ENCODE measurements at regions not wholly inside any gene's neighbourhood (a gene's known extent, or its start where the extent isn't known, plus 50 kb on each side); places are given as distances from the start of the nearest gene placed in this dataset.

DNA sequence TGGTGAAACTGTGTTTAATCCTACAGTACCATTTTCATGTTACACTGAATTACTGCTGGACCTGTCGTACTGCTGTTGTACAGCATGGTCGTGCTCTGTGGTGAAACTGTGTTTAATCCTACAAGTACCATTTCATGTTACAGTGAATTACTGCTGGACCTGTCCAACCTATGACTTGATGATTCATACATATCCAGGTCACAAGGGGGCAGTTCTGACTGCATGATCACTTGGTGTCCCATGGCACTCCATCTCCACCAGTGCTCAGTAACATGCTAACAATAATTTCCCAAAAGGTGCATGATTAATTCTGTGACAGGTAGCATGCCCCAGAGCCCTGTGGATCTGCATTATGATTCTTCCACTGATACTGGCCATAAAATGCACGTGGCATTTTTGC is 101.6 kb downstream of the ADCYAP1 start:
- Histone ChIP-seq H3K27me3 (ENCODE audit: control insufficient read depth, insufficient read depth, low read length, poor library complexity, severe bottlenecking) (no peaks in the 10 kb centered on the region), H3K4me3 (ENCODE audit: low read length) (no peak overlapping the region), H3K36me3 (ENCODE audit: control insufficient read depth, insufficient read depth, low read length) (no peaks in the 10 kb centered on the region), H3K9ac (ENCODE audit: extremely low read depth, low read length, poor library complexity, severe bottlenecking) (no peak overlapping the region), H3K27ac (ENCODE audit: low read depth, low read length) (no peak overlapping the region), H3K9me3 (ENCODE audit: control insufficient read depth, low read length) (no peaks in the 10 kb centered on the region), H3K4me1 (ENCODE audit: control insufficient read depth, insufficient read depth, low read length) (no peaks in the 10 kb centered on the region)
- Mint-ChIP-seq H3K36me3 (ENCODE audit: low read depth) (peaks cover 4% of the 10 kb centered on the region), H3K4me1 (no peaks in the 10 kb centered on the region), H3K27me3 (ENCODE audit: insufficient read depth) (no peaks in the 10 kb centered on the region), H3K4me3 (no peak overlapping the region), H3K9me3 (no peaks in the 10 kb centered on the region), H3K27ac (no peak overlapping the region)
- TF ChIP-seq, protein P1, sequence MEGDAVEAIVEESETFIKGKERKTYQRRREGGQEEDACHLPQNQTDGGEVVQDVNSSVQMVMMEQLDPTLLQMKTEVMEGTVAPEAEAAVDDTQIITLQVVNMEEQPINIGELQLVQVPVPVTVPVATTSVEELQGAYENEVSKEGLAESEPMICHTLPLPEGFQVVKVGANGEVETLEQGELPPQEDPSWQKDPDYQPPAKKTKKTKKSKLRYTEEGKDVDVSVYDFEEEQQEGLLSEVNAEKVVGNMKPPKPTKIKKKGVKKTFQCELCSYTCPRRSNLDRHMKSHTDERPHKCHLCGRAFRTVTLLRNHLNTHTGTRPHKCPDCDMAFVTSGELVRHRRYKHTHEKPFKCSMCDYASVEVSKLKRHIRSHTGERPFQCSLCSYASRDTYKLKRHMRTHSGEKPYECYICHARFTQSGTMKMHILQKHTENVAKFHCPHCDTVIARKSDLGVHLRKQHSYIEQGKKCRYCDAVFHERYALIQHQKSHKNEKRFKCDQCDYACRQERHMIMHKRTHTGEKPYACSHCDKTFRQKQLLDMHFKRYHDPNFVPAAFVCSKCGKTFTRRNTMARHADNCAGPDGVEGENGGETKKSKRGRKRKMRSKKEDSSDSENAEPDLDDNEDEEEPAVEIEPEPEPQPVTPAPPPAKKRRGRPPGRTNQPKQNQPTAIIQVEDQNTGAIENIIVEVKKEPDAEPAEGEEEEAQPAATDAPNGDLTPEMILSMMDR (conservative IDR thresholded peaks at IDR 0.05), result no peak
- 89 to 92% methylated on average over 3 of the region's 3 CpGs for WGBS, 2 experiments (ENCODE audit: insufficient coverage in 1 of 2, insufficient read length in 1 of 2)
- no peak for DNase-seq

- WGBS, 2 experiments (ENCODE audit: insufficient coverage in 1 of 2, insufficient read length in 1 of 2), result 91 to 100% methylated on average over 1 to 6 of the region's 6 CpGs
- H3K9me3 ChIP-seq (ENCODE audit: control insufficient read depth, low read length), result no peaks in the 10 kb centered on the region
- no peaks in the 10 kb centered on the region for H3K9me3 Mint-ChIP-seq
Observed at GRCh38 chr18:1006965-1007364, 102.3 kb downstream of the ADCYAP1 start.

GRCh38 chr18:1011349-1011748 is 106.7 kb downstream of the ADCYAP1 start:
- no peaks in the 10 kb centered on the region for H3K9me3 Mint-ChIP-seq
- no peak overlapping the region for H3K27ac ChIP-seq (ENCODE audit: low read depth, low read length)
- H3K27me3 Mint-ChIP-seq (ENCODE audit: insufficient read depth), result no peaks in the 10 kb centered on the region
- no peaks in the 10 kb centered on the region for H3K36me3 ChIP-seq (ENCODE audit: control insufficient read depth, insufficient read depth, low read length)
- no peak overlapping the region for H3K9ac ChIP-seq (ENCODE audit: extremely low read depth, low read length, poor library complexity, severe bottlenecking)
- no peaks in the 10 kb centered on the region for H3K36me3 Mint-ChIP-seq (ENCODE audit: low read depth)
- H3K4me3 ChIP-seq (ENCODE audit: low read length), result no peak overlapping the region
- TF ChIP-seq, protein P1 (conservative IDR thresholded peaks at IDR 0.05), result no peak
- DNase-seq, result no peak
- H3K4me1 ChIP-seq (ENCODE audit: control insufficient read depth, insufficient read depth, low read length), result peaks cover 17% of the 10 kb centered on the region
- 91 to 92% methylated on average over 3 of the region's 3 CpGs for WGBS, 2 experiments (ENCODE audit: insufficient coverage in 1 of 2, insufficient read length in 1 of 2)
- no peaks in the 10 kb centered on the region for H3K9me3 ChIP-seq (ENCODE audit: control insufficient read depth, low read length)
- H3K4me3 Mint-ChIP-seq, result no peak overlapping the region
- no peaks in the 10 kb centered on the region for H3K27me3 ChIP-seq (ENCODE audit: control insufficient read depth, insufficient read depth, low read length, poor library complexity, severe bottlenecking)
- peaks cover 20% of the 10 kb centered on the region for H3K4me1 Mint-ChIP-seq
- no peak overlapping the region for H3K27ac Mint-ChIP-seq

More at GRCh38 chr18:1006965-1007364, 102.3 kb downstream of the ADCYAP1 start:
- Mint-ChIP-seq H3K36me3 (ENCODE audit: low read depth) (peaks cover 4% of the 10 kb centered on the region), H3K4me3 (no peak overlapping the region), H3K4me1 (no peaks in the 10 kb centered on the region), H3K27ac (no peak overlapping the region), H3K27me3 (ENCODE audit: insufficient read depth) (no peaks in the 10 kb centered on the region)
- Histone ChIP-seq H3K27ac (ENCODE audit: low read depth, low read length) (no peak overlapping the region), H3K4me1 (ENCODE audit: control insufficient read depth, insufficient read depth, low read length) (no peaks in the 10 kb centered on the region), H3K9ac (ENCODE audit: extremely low read depth, low read length, poor library complexity, severe bottlenecking) (no peak overlapping the region), H3K36me3 (ENCODE audit: control insufficient read depth, insufficient read depth, low read length) (no peaks in the 10 kb centered on the region), H3K4me3 (ENCODE audit: low read length) (no peak overlapping the region), H3K27me3 (ENCODE audit: control insufficient read depth, insufficient read depth, low read length, poor library complexity, severe bottlenecking) (no peaks in the 10 kb centered on the region)
- TF ChIP-seq, protein P1 (conservative IDR thresholded peaks at IDR 0.05), result no peak
- DNase-seq, result no peak
